H1 (cell line): ENCODE measurements at regions not wholly inside any gene's neighbourhood (a gene's known extent, or its start where the extent isn't known, plus 50 kb on each side); places are given as distances from the start of the nearest gene placed in this dataset.

Experiments used
- CTCF ChIA-PET: fragments of 300-600 bp; sonication (Branson Sonifier 250); formaldehyde crosslinking; loops from one replicate; lab custom pipeline; 2021; ENCODE audit not compliant: partially characterized antibody; lab: Charles Lee
- POLR2A ChIA-PET: fragments of 300-600 bp; sonication (Branson Sonifier 250); formaldehyde crosslinking; loops from one replicate; lab custom pipeline; 2021; ENCODE audit warnings: inconsistent platforms; ENCODE audit not compliant: partially characterized antibody; lab: Charles Lee
- DNase-seq, 2 experiments: peaks; one replicate each; pipeline versions ENCODE4 v3.0.0 to v3.0.0-alpha.2; 2010 to 2022; ENCODE audit warnings: low spot score in 2 of 2, low read depth in 1 of 2, mixed read lengths in 1 of 2
- FAIRE-seq: peaks from 2 replicates; lab custom pipeline; 2011; peaks lifted over from hg19 to GRCh38; lab: Jason Lieb, UNC
- H2AFZ ChIP-seq: 2 replicates; pipeline ENCODE4 v1.8.1; 2012; ENCODE audit warnings: low read length, inconsistent platforms
- H2AK5ac ChIP-seq: 2 replicates; pipeline ENCODE4 v1.6.1; 2013; ENCODE audit warnings: low read depth, low read length
- H2BK120ac ChIP-seq: replicated peaks from 2 replicates; pipeline ENCODE3; 2013; ENCODE audit warnings: low read depth, low read length, inconsistent platforms
- H2BK12ac ChIP-seq: 2 replicates; pipeline ENCODE4 v1.6.1; 2013; ENCODE audit warnings: low read depth, low read length
- H2BK15ac ChIP-seq: 2 replicates; pipeline ENCODE4 v1.6.1; 2013; ENCODE audit warnings: low read length
- H2BK20ac ChIP-seq: 2 replicates; pipeline ENCODE4 v1.6.1; 2013; ENCODE audit warnings: low read length
- H2BK5ac ChIP-seq: 2 replicates; pipeline ENCODE4 v1.6.1; 2013; ENCODE audit warnings: low read depth, low read length
- H3K14ac ChIP-seq: 2 replicates; pipeline ENCODE4 v1.6.1; 2013; ENCODE audit warnings: inconsistent platforms; ENCODE audit not compliant: insufficient read length
- H3K18ac ChIP-seq: 2 replicates; pipeline ENCODE4 v1.6.1; 2013; ENCODE audit warnings: low read length; ENCODE audit errors: extremely low read depth
- H3K23ac ChIP-seq: 2 replicates; pipeline ENCODE4 v1.6.1; 2013; ENCODE audit warnings: inconsistent platforms; ENCODE audit not compliant: insufficient read length
- H3K23me2 ChIP-seq: 2 replicates; pipeline ENCODE4 v1.6.1; 2013; ENCODE audit warnings: low read depth, low read length
- H3K27ac ChIP-seq: 2 replicates; pipeline ENCODE4 v1.6.1; 2011; ENCODE audit warnings: low read depth, low read length, inconsistent platforms
- H3K27me3 ChIP-seq, 4 experiments: replicated peaks in 1 of 4; 1 replicate in 1 of 4; 2 replicates in 3 of 4; pipeline versions ENCODE4 v1.6.1 to v1.8.1; 2011 to 2013; ENCODE audit warnings: low read length in 3 of 4, mild to moderate bottlenecking in 3 of 4, inconsistent platforms in 2 of 4, mixed read lengths in 2 of 4, moderate library complexity in 1 of 4; ENCODE audit not compliant: control insufficient read depth in 3 of 4, insufficient read depth in 3 of 4; ENCODE audit errors: extremely low read depth in 1 of 4
- H3K36me3 ChIP-seq, 4 experiments: 2 replicates each; pipeline versions ENCODE4 v1.6.1 to v1.8.1; 2011 to 2013; ENCODE audit warnings: mild to moderate bottlenecking in 4 of 4, low read length in 3 of 4, moderate library complexity in 2 of 4, control low read depth in 1 of 4, inconsistent platforms in 1 of 4; ENCODE audit not compliant: insufficient read depth in 4 of 4, control insufficient read depth in 2 of 4
- H3K4ac ChIP-seq: replicated peaks from 2 replicates; pipeline ENCODE3; 2013; ENCODE audit warnings: low read length, low read depth, mixed read lengths, inconsistent platforms; ENCODE audit not compliant: insufficient read length
- H3K4me1 ChIP-seq, 4 experiments: replicated peaks in 1 of 4; 1 replicate in 1 of 4; 2 replicates in 3 of 4; pipeline versions ENCODE4 v1.6.1 to v1.8.1; 2011 to 2013; ENCODE audit warnings: low read length in 3 of 4, inconsistent platforms in 2 of 4, mixed read lengths in 1 of 4; ENCODE audit not compliant: insufficient read depth in 4 of 4, control insufficient read depth in 3 of 4
- H3K4me2 ChIP-seq, 2 experiments: 2 replicates each; pipeline versions ENCODE4 v1.6.1 to v1.8.1; 2011 to 2013; ENCODE audit warnings: low read depth in 2 of 2, low read length in 2 of 2, control low read depth in 1 of 2, inconsistent platforms in 1 of 2, mild to moderate bottlenecking in 1 of 2; ENCODE audit not compliant: insufficient read depth in 1 of 2
- H3K4me3 ChIP-seq, 4 experiments: fragments of 200-600, 300-600 bp in 1 of 4; sonication (generic), shearing (Covaris generic), sonication (Bioruptor Twin) in 1 of 4; 2 replicates each; pipeline versions ENCODE4 v1.5.1 to v1.8.1; 2011 to 2016; ENCODE audit warnings: low read length in 4 of 4, low read depth in 3 of 4, control low read depth in 2 of 4, inconsistent platforms in 2 of 4, mild to moderate bottlenecking in 2 of 4, mixed read lengths in 1 of 4, moderate library complexity in 1 of 4; ENCODE audit not compliant: insufficient read depth in 2 of 4; ENCODE audit errors: extremely low read depth in 1 of 4
- H3K56ac ChIP-seq: replicated peaks from 2 replicates; pipeline ENCODE3; 2013; ENCODE audit warnings: low read depth, mild to moderate bottlenecking, mixed read lengths, low read length, inconsistent platforms; ENCODE audit not compliant: insufficient read length
- H3K79me1 ChIP-seq: 2 replicates; pipeline ENCODE4 v1.6.1; 2013; ENCODE audit warnings: low read depth, low read length, control low read depth
- H3K79me2 ChIP-seq, 2 experiments: 2 replicates each; pipeline versions ENCODE4 v1.6.1 to v1.8.1; 2012 to 2013; ENCODE audit warnings: low read length in 2 of 2, mild to moderate bottlenecking in 2 of 2, inconsistent platforms in 1 of 2; ENCODE audit not compliant: insufficient read depth in 2 of 2, control insufficient read depth in 1 of 2
- H3K9ac ChIP-seq, 4 experiments: replicated peaks in 1 of 4; 1 replicate in 1 of 4; 2 replicates in 3 of 4; pipeline versions ENCODE4 v1.6.1 to v1.8.1; 2011 to 2013; ENCODE audit warnings: low read depth in 3 of 4, low read length in 3 of 4, control low read depth in 2 of 4, mild to moderate bottlenecking in 2 of 4, moderate library complexity in 2 of 4, inconsistent platforms in 1 of 4; ENCODE audit errors: extremely low read depth in 1 of 4
- H3K9me3 ChIP-seq, 2 experiments: 2 replicates each; pipeline versions ENCODE4 v1.6.1 to v1.8.1; 2012 to 2013; ENCODE audit warnings: mild to moderate bottlenecking in 2 of 2, moderate library complexity in 2 of 2, control low read depth in 1 of 2, inconsistent platforms in 1 of 2, low read depth in 1 of 2, low read length in 1 of 2, mixed read lengths in 1 of 2; ENCODE audit not compliant: insufficient read depth in 2 of 2
- H4K20me1 ChIP-seq, 2 experiments: replicated peaks in 1 of 2; 2 replicates each; pipeline versions ENCODE3 to v1.8.1; 2011 to 2013; ENCODE audit warnings: inconsistent platforms in 2 of 2, low read length in 2 of 2, mild to moderate bottlenecking in 1 of 2; ENCODE audit not compliant: insufficient read depth in 2 of 2, control insufficient read depth in 1 of 2
- H4K5ac ChIP-seq: 2 replicates; pipeline ENCODE4 v1.6.1; 2013; ENCODE audit warnings: low read length, low read depth, mixed read lengths, inconsistent platforms; ENCODE audit not compliant: insufficient read length
- H4K8ac ChIP-seq: 2 replicates; pipeline ENCODE4 v1.8.0; 2013; ENCODE audit warnings: mild to moderate bottlenecking, moderate library complexity, low read length, inconsistent platforms; ENCODE audit not compliant: insufficient read depth; ENCODE audit errors: extremely low read depth
- H4K91ac ChIP-seq: replicated peaks from 2 replicates; pipeline ENCODE3; 2013; ENCODE audit warnings: low read length, mixed read lengths, inconsistent platforms; ENCODE audit not compliant: insufficient read length
- ATF2 ChIP-seq: IDR thresholded peaks from 2 replicates; pipeline ENCODE4 v1.6.1; 2012; ENCODE audit warnings: low read length, inconsistent platforms
- CBX8 ChIP-seq: fragments of 300-800, 300-1000 bp; sonication (generic); IDR thresholded peaks from 2 replicates; pipeline ENCODE4 v1.7.1; 2016; ENCODE audit warnings: low read depth, low read length, borderline replicate concordance
- CHD2 ChIP-seq: IDR thresholded peaks from 2 replicates; pipeline ENCODE4 v1.6.1; 2012; ENCODE audit warnings: low read length, improper control_type of control experiment
- EZH2 ChIP-seq: fragments of 200-600 bp; sonication (generic); IDR thresholded peaks from 2 replicates; pipeline ENCODE4 v1.7.1; 2012; ENCODE audit warnings: low read depth, mild to moderate bottlenecking, moderate library complexity, low read length, inconsistent platforms; ENCODE audit not compliant: severe bottlenecking
- SP2 ChIP-seq: IDR thresholded peaks from 2 replicates; pipeline ENCODE4 v1.6.1; 2012; ENCODE audit warnings: mild to moderate bottlenecking, low read length, inconsistent platforms
- WGBS, 2 experiments: shearing (Covaris generic) in 1 of 2; methylation state at CpG; one replicate each; pipeline versions ENCODE4 v1.1.6 to v1.1.7; 2013 to 2015; ENCODE audit warnings: low lambda C conversion rate in 2 of 2, mixed read lengths in 2 of 2, inconsistent platforms in 1 of 2, low coverage in 1 of 2, missing lambda C conversion rate in 1 of 2; ENCODE audit not compliant: insufficient replicate concordance in 2 of 2, insufficient coverage in 1 of 2, insufficient read length in 1 of 2; ENCODE audit errors: extremely low coverage in 1 of 2, missing lambda C conversion rate in 1 of 2; 5-methylcytosine and 5-hydroxymethylcytosine counted together

DNA sequence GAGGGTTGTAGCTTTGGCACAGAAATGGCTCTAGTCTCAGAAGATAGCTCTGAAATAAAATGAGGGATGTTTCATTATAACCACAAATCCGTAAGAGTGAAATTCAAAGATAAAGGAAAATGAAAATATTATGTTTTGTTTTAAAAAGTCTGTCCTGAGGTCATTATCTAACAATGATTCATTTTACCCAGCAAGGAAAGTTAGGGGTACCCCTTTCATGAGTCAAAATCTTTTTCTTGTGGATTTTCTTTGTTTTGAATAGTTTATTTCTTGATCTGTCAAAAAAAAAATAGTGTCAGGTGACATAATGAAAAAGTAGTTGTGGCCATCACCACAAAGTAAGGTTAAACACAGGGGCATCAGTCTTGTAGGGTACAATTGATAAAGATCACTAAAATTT lies 59.7 kb upstream of the MYB start:
- Histone ChIP-seq H3K9ac (no peak overlapping the region), H4K8ac (no peak overlapping the region), H2AK5ac (no peak overlapping the region), H3K14ac (no peak overlapping the region), H3K79me1 (no peaks in the 10 kb centered on the region), H2BK5ac (no peak overlapping the region), H3K56ac (no peak overlapping the region), H3K18ac (no peak overlapping the region), H3K9me3 (no peaks in the 10 kb centered on the region), H3K4me1 (peaks cover 0 to 5% (median 0%) of the 10 kb centered on the region in 4 experiments; a peak in 1 of 7 replicates), H3K27me3 (no peaks in the 10 kb centered on the region), H3K79me2 (no peaks in the 10 kb centered on the region), H2BK120ac (no peak overlapping the region), H3K4me3 (no peak overlapping the region), H4K5ac (no peak overlapping the region), H4K91ac (no peak overlapping the region), H3K4ac (no peak overlapping the region), H3K36me3 (no peaks in the 10 kb centered on the region), H2BK15ac (no peak overlapping the region), H2BK12ac (no peak overlapping the region), H2AFZ (no peak overlapping the region), H4K20me1 (no peaks in the 10 kb centered on the region), H3K23ac (no peak overlapping the region), H3K4me2 (no peak overlapping the region), H3K27ac (no peak overlapping the region), H2BK20ac (no peak overlapping the region), H3K23me2 (no peaks in the 10 kb centered on the region)
- TF ChIP-seq ATF2 (no peak), CHD2 (no peak), EZH2 (no peak), SP2 (no peak), CBX8 (no peak)
- no peak for FAIRE-seq
- ChIA-PET POLR2A (no interaction called here), CTCF (interaction anchor here (1.4 to 1.6 kb wide), 3 partner anchors 13 to 302 kb away, joined by 3 to 7 read pairs (median 4); no protein-coding TSS in a partner anchor)
- WGBS, 2 experiments, result 83% methylated on average over 1 of the region's 1 CpG; no CpG with 5 or more reads in 1 of the 2 experiments
- no peak for DNase-seq
